Gastroesophageal sphincter (tissue), 4 donors: ENCODE measurements at regions not wholly inside any gene's neighbourhood (a gene's known extent, or its start where the extent isn't known, plus 50 kb on each side); places are given as distances from the start of the nearest gene placed in this dataset.
"Not testable (repeated sequence)": the region's sequence is repeated elsewhere in the genome, so short reads cannot be mapped to it uniquely, and the experiment has no call there.

ENCODE experiments used
- ATAC-seq: fragments of 150-250 bp; one replicate; pipeline ENCODE4 v1.9.1; 2016; ENCODE audit warnings: mild to moderate bottlenecking, moderate library complexity
- H3K27ac ChIP-seq, 4 donors: fragments of 200-600 bp; sonication (generic) in 3 of 4; 1 replicate in 3 of 4; 2 replicates in 1 of 4; pipeline ENCODE4 v1.5.1; 2016 to 2019
- H3K27me3 ChIP-seq: fragments of 200-600 bp; sonication (generic); one replicate; pipeline ENCODE4 v1.5.1; 2019
- H3K36me3 ChIP-seq, 2 donors: fragments of 200-600 bp; sonication (generic); one replicate each; pipeline ENCODE4 v1.5.1; 2019; ENCODE audit warnings: control low read depth in 1 of 2
- H3K4me1 ChIP-seq, 3 donors: fragments of 200-600 bp; sonication (generic); 1 replicate in 2 of 3; 2 replicates in 1 of 3; pipeline ENCODE4 v1.5.1; 2016 to 2019; ENCODE audit warnings: control low read depth in 2 of 3
- H3K4me3 ChIP-seq, 2 donors: fragments of 200-600 bp; sonication (generic); one replicate each; pipeline ENCODE4 v1.5.1; 2019; ENCODE audit warnings: mild to moderate bottlenecking in 1 of 2, moderate library complexity in 1 of 2
- H3K9me3 ChIP-seq, 3 donors: fragments of 200-600 bp; sonication (generic); one replicate each; pipeline ENCODE4 v1.5.1; 2017 to 2019; ENCODE audit warnings: control low read depth in 2 of 3
- CTCF ChIP-seq, 4 experiments: fragments of 200-600 bp in 2 of 4; fragments of 450-650 bp in 2 of 4; sonication (generic) in 1 of 4; IDR thresholded peaks; one replicate each; pipeline ENCODE4 v1.5.1; 2017 to 2019; ENCODE audit warnings: antibody characterized with exemption in 4 of 4, mild to moderate bottlenecking in 2 of 4, moderate library complexity in 2 of 4
- EP300 ChIP-seq: sonication (generic); formaldehyde crosslinking; IDR thresholded peaks from one replicate; pipeline ENCODE4 v1.6.1; 2017; ENCODE audit warnings: antibody characterized with exemption, mild to moderate bottlenecking
- POLR2A ChIP-seq, 2 donors: fragments of 450-650 bp; IDR thresholded peaks; one replicate each; pipeline ENCODE4 v1.6.1; 2017; ENCODE audit warnings: antibody characterized with exemption in 2 of 2, mild to moderate bottlenecking in 2 of 2, moderate library complexity in 1 of 2
- POLR2AphosphoS5 ChIP-seq: sonication (generic); formaldehyde crosslinking; IDR thresholded peaks from one replicate; pipeline ENCODE4 v1.6.1; 2017; ENCODE audit warnings: antibody characterized with exemption
- WGBS, 2 donors: methylation state at CpG; one replicate each; pipeline ENCODE4 v1.1.5; 2018; ENCODE audit warnings: low coverage in 1 of 2; 5-methylcytosine and 5-hydroxymethylcytosine counted together

- WGBS, 2 donors = 53 to 67% methylated on average over 2 to 3 of the region's 3 CpGs
These were observed 338.6 kb upstream of the PUDP start for GRCh38 chrX:7486505-7486904.

GRCh38 chrX:7485061-7485460, 337.1 kb upstream of the PUDP start:
- H3K27me3 ChIP-seq = no peaks in the 10 kb centered on the region
- no peak for ATAC-seq
- no peak overlapping the region for H3K4me3 ChIP-seq
- TF ChIP-seq CTCF (IDR thresholded peaks at IDR 0.05) (no peak), EP300 (no peak), POLR2A (IDR thresholded peaks at IDR 0.05) (no peak), POLR2AphosphoS5 (no peak)
- H3K9me3 ChIP-seq = no peaks in the 10 kb centered on the region
- H3K4me1 ChIP-seq = no peaks in the 10 kb centered on the region
- no peak overlapping the region for H3K27ac ChIP-seq
- no peaks in the 10 kb centered on the region for H3K36me3 ChIP-seq
- 64 to 80% methylated on average over 1 of the region's 1 CpG for WGBS, 2 donors

More at GRCh38 chrX:7486505-7486904, 338.6 kb upstream of the PUDP start:
- no peak for TF ChIP-seq POLR2A (IDR thresholded peaks at IDR 0.05)
- TF ChIP-seq EP300 = no peak
- TF ChIP-seq POLR2AphosphoS5 = no peak
- TF ChIP-seq CTCF (IDR thresholded peaks at IDR 0.05) = no peak
- no peaks in the 10 kb centered on the region for H3K27me3 ChIP-seq
- H3K27ac ChIP-seq = no peak overlapping the region
- H3K9me3 ChIP-seq = no peaks in the 10 kb centered on the region
- ATAC-seq = no peak
- H3K36me3 ChIP-seq = no peaks in the 10 kb centered on the region
- no peak overlapping the region for H3K4me3 ChIP-seq
- H3K4me1 ChIP-seq = no peaks in the 10 kb centered on the region

DNA sequence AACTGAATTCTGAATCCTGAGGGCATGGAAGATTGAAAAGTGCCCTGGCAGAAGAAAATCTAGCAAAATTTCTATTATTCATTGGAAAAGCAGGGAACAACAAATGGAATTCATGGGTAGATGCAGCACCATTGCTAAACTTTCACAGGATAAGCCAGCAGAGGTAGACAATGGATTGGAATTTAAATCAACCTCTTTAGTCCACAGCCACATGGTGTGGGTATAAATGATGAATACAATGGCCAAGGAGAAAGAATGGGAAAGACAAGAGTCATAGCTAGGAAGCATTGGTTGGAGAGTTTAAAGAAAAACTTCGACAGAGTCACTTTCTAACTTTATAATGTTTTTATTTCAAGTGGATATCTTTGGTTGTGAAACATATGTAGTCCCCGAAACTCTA, 332.8 kb upstream of the PUDP start:
- no peak for ATAC-seq
- Histone ChIP-seq H3K9me3 (no peaks in the 10 kb centered on the region), H3K4me1 (no peaks in the 10 kb centered on the region), H3K27ac (no peak overlapping the region), H3K4me3 (no peak overlapping the region), H3K27me3 (no peaks in the 10 kb centered on the region), H3K36me3 (no peaks in the 10 kb centered on the region)
- TF ChIP-seq CTCF (IDR thresholded peaks at IDR 0.05) (no peak), POLR2AphosphoS5 (no peak), EP300 (no peak), POLR2A (IDR thresholded peaks at IDR 0.05) (no peak)
- WGBS, 2 donors = 53 to 71% methylated on average over 2 of the region's 2 CpGs

- Histone ChIP-seq H3K36me3 (no peaks in the 10 kb centered on the region), H3K4me3 (no peak overlapping the region), H3K9me3 (no peaks in the 10 kb centered on the region), H3K4me1 (no peaks in the 10 kb centered on the region), H3K27ac (no peak overlapping the region), H3K27me3 (no peaks in the 10 kb centered on the region)
- no peak for ATAC-seq
- WGBS, 2 donors = 46 to 60% methylated on average over 4 to 5 of the region's 6 CpGs
- TF ChIP-seq EP300 = no peak
- TF ChIP-seq POLR2A (IDR thresholded peaks at IDR 0.05) = no peak
- no peak for TF ChIP-seq POLR2AphosphoS5
- no peak for TF ChIP-seq CTCF (IDR thresholded peaks at IDR 0.05)
These were observed 314.2 kb upstream of the PUDP start for GRCh38 chrX:7462110-7462509.

DNA sequence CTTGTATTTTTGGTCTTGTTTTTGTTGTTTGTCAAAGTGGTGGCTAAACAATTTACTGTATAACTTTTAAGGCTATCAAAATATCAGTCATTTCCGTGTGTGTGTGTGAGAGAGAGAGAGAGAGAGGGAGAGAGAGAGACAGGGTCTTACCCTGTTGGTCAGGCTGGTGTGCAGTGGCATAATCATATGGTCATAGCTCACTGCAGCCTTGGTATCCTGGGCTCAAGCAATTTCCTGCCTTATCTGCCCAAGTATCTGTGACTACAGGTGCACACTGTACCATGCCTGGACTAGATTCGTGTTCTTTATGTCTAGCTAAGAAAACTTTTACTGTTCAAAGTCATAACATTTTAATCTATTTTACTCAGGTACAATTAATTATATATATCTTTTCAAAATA, 313.1 kb upstream of the PUDP start:
- not testable (repeated sequence) for H3K9me3 ChIP-seq, H3K27ac ChIP-seq, H3K36me3 ChIP-seq, ATAC-seq, H3K27me3 ChIP-seq, H3K4me3 ChIP-seq, H3K4me1 ChIP-seq
- WGBS, 2 donors = 46 to 50% methylated on average over 2 of the region's 2 CpGs
